ENCODE measurements at regions not wholly inside any gene's neighbourhood (a gene's known extent, or its start where the extent isn't known, plus 50 kb on each side); places are given as distances from the start of the nearest gene placed in this dataset.

DNA sequence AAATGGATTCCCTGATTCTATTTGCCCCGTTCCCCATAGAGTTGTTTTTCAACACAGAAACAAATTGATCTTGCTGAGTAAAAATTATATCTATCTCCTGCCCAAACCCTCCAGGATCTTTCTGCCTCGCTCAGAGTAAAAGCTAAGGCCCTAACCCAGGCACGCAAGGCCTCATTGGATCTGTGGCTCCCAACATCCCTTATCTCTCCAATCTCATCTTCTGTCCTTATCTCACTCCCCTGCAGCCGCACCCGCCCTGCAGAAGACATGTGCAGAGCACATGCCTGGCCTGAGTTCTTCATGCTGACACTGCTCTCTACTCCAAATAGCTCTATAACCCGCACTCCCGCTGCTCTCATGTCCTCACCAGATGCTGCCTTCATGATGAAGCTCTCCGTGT lies 543.8 kb upstream of the ZFP42 start:
- no peak overlapping the region for H3K27ac ChIP-seq (ENCODE audit: low read depth, low read length, poor library complexity, severe bottlenecking)
- BruUV-seq (replicated peaks): no TSS peak
- no peaks in the 10 kb centered on the region for H3K9me3 ChIP-seq (ENCODE audit: low read depth, low read length, poor library complexity, severe bottlenecking)
- intact Hi-C loops (cut with micrococcal nuclease; ENCODE audit: unreplicated experiment): no loop called here
- CTCF ChIA-PET: no interaction called here
- TF ChIP-seq, protein P1, sequence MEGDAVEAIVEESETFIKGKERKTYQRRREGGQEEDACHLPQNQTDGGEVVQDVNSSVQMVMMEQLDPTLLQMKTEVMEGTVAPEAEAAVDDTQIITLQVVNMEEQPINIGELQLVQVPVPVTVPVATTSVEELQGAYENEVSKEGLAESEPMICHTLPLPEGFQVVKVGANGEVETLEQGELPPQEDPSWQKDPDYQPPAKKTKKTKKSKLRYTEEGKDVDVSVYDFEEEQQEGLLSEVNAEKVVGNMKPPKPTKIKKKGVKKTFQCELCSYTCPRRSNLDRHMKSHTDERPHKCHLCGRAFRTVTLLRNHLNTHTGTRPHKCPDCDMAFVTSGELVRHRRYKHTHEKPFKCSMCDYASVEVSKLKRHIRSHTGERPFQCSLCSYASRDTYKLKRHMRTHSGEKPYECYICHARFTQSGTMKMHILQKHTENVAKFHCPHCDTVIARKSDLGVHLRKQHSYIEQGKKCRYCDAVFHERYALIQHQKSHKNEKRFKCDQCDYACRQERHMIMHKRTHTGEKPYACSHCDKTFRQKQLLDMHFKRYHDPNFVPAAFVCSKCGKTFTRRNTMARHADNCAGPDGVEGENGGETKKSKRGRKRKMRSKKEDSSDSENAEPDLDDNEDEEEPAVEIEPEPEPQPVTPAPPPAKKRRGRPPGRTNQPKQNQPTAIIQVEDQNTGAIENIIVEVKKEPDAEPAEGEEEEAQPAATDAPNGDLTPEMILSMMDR (conservative IDR thresholded peaks at IDR 0.05; ENCODE audit: low read depth, low read length): no peak
- no peak for TF ChIP-seq EZH2 (IDR thresholded peaks at IDR 0.05; ENCODE audit: borderline replicate concordance, low read depth, low read length, poor library complexity, severe bottlenecking)
- POLR2A ChIA-PET (ENCODE audit: low non-redundant PET): no interaction called here
- no peak for DNase-seq (ENCODE audit: low spot score)
- H3K36me3 ChIP-seq (ENCODE audit: insufficient read depth, low read length, poor library complexity, severe bottlenecking): no peaks in the 10 kb centered on the region
- H3K4me3 ChIP-seq (ENCODE audit: low read depth, low read length, poor library complexity, severe bottlenecking): no peak overlapping the region
- H3K4me1 ChIP-seq (ENCODE audit: insufficient read depth, low read length, poor library complexity, severe bottlenecking): no peaks in the 10 kb centered on the region
- peaks cover 48% of the 10 kb centered on the region for H3K27me3 ChIP-seq (replicated peaks; ENCODE audit: insufficient read depth, low read depth, low read length, poor library complexity)

DNA sequence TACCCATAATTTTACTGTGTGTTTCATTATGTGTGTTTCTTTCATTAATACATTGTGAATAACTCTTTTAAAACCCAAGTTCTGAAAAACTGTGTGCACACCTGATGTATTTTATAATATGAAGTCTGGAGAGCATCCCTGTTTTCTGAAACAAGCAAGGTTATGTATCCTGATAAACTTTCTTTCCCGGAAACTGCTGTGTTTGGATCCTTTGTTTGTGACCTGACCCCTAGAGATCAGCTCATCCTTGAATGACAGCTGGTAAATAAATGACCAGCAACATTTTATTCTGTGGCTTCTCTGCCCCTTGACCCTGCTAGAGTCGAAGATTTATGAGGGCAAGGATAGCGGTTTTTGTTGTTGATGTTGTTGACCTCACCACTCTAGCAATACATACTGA lies 535.6 kb upstream of the ZFP42 start:
- no peaks in the 10 kb centered on the region for H3K4me1 ChIP-seq (ENCODE audit: insufficient read depth, low read length, poor library complexity, severe bottlenecking)
- no peak overlapping the region for H3K4me3 ChIP-seq (ENCODE audit: low read depth, low read length, poor library complexity, severe bottlenecking)
- H3K9me3 ChIP-seq (ENCODE audit: low read depth, low read length, poor library complexity, severe bottlenecking): no peaks in the 10 kb centered on the region
- H3K36me3 ChIP-seq (ENCODE audit: insufficient read depth, low read length, poor library complexity, severe bottlenecking): no peaks in the 10 kb centered on the region
- no peak overlapping the region for H3K27ac ChIP-seq (ENCODE audit: low read depth, low read length, poor library complexity, severe bottlenecking)
- H3K27me3 ChIP-seq (replicated peaks; ENCODE audit: insufficient read depth, low read depth, low read length, poor library complexity): peaks cover 58% of the 10 kb centered on the region
- ChIA-PET CTCF (no interaction called here), POLR2A (ENCODE audit: low non-redundant PET) (no interaction called here)
- no TSS peak for BruUV-seq (replicated peaks)
- no peak for DNase-seq (ENCODE audit: low spot score)
- intact Hi-C loops (cut with micrococcal nuclease; ENCODE audit: unreplicated experiment): no loop called here
- no peak for TF ChIP-seq EZH2 (IDR thresholded peaks at IDR 0.05; ENCODE audit: borderline replicate concordance, low read depth, low read length, poor library complexity, severe bottlenecking)
- TF ChIP-seq, protein P1 (conservative IDR thresholded peaks at IDR 0.05; ENCODE audit: low read depth, low read length): no peak

DNA sequence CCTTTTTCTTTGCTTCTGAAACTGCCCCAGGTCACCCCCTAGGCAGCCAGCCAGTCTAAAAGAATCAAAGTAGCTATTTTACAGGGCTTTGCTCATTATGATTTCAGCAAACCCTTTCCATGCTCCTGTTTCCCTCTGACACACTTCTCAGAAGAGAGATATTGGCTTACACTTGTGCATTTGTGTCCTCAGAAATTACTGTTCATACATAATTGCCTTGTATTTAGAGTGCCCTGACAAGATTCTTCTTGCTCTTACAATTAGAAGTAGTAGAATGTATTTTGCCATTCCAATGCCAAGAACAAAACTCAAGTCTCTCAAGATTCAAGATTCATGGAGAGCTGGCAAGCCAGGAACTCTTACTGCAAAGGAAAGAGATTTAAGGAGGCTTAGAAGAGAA lies 531.0 kb upstream of the ZFP42 start:
- no peak overlapping the region for H3K27ac ChIP-seq (ENCODE audit: low read depth, low read length, poor library complexity, severe bottlenecking)
- intact Hi-C loops (cut with micrococcal nuclease; ENCODE audit: unreplicated experiment): no loop called here
- H3K36me3 ChIP-seq (ENCODE audit: insufficient read depth, low read length, poor library complexity, severe bottlenecking): no peaks in the 10 kb centered on the region
- CTCF ChIA-PET: no interaction called here
- BruUV-seq (replicated peaks): no TSS peak
- no peaks in the 10 kb centered on the region for H3K4me1 ChIP-seq (ENCODE audit: insufficient read depth, low read length, poor library complexity, severe bottlenecking)
- TF ChIP-seq, protein P1 (conservative IDR thresholded peaks at IDR 0.05; ENCODE audit: low read depth, low read length): no peak
- TF ChIP-seq EZH2 (IDR thresholded peaks at IDR 0.05; ENCODE audit: borderline replicate concordance, low read depth, low read length, poor library complexity, severe bottlenecking): no peak
- no peak overlapping the region for H3K4me3 ChIP-seq (ENCODE audit: low read depth, low read length, poor library complexity, severe bottlenecking)
- peaks cover 53% of the 10 kb centered on the region for H3K27me3 ChIP-seq (replicated peaks; ENCODE audit: insufficient read depth, low read depth, low read length, poor library complexity)
- no peak for DNase-seq (ENCODE audit: low spot score)
- POLR2A ChIA-PET (ENCODE audit: low non-redundant PET): no interaction called here
- no peaks in the 10 kb centered on the region for H3K9me3 ChIP-seq (ENCODE audit: low read depth, low read length, poor library complexity, severe bottlenecking)

All from A673 (cell line).